ENCODE measurements at regions not wholly inside any gene's neighbourhood (a gene's known extent, or its start where the extent isn't known, plus 50 kb on each side); places are given as distances from the start of the nearest gene placed in this dataset.
"Not testable (repeated sequence)": the region's sequence is repeated elsewhere in the genome, so short reads cannot be mapped to it uniquely, and the experiment has no call there.

- H3K23ac ChIP-seq (ENCODE audit: low read depth, low read length, poor library complexity); H3K79me1 ChIP-seq (ENCODE audit: low read depth, low read length); H3K36me3 ChIP-seq (replicated peaks in 1 of 2; ENCODE audit: control insufficient read depth in 2 of 2, insufficient read depth in 2 of 2, low read length in 2 of 2); H4K91ac ChIP-seq (ENCODE audit: low read depth, low read length, poor library complexity); H3K14ac ChIP-seq (ENCODE audit: low read length); H2BK5ac ChIP-seq (ENCODE audit: low read length); H3K4ac ChIP-seq (ENCODE audit: low read length); H2BK15ac ChIP-seq (ENCODE audit: low read length); H3K4me3 ChIP-seq (ENCODE audit: low read length in 2 of 2); H2BK120ac ChIP-seq (ENCODE audit: low read depth, low read length); H3K4me1 ChIP-seq (ENCODE audit: control insufficient read depth in 2 of 2, insufficient read depth in 1 of 2, low read depth in 1 of 2, low read length in 2 of 2); H3K18ac ChIP-seq (ENCODE audit: low read length); H2AFZ ChIP-seq (ENCODE audit: low read length); H3K4me2 ChIP-seq (ENCODE audit: insufficient read depth, low read length, poor library complexity, severe bottlenecking); H4K8ac ChIP-seq (ENCODE audit: low read depth, low read length); H3K9ac ChIP-seq (ENCODE audit: low read depth, low read length, poor library complexity); H3K9me3 ChIP-seq (replicated peaks in 1 of 2; ENCODE audit: control insufficient read depth in 2 of 2, insufficient read depth in 1 of 2, low read depth in 1 of 2, low read length in 2 of 2); H3K27ac ChIP-seq (replicated peaks; ENCODE audit: low read length); H3K27me3 ChIP-seq (ENCODE audit: control insufficient read depth in 3 of 3, insufficient read depth in 3 of 3, low read depth in 1 of 3, low read length in 3 of 3); H2AK5ac ChIP-seq (ENCODE audit: low read depth, low read length); H2BK12ac ChIP-seq (ENCODE audit: low read length); DNase-seq (ENCODE audit: low spot score): not testable (repeated sequence)
- WGBS, 2 donors (ENCODE audit: extremely low coverage in 2 of 2, insufficient read length in 2 of 2, insufficient replicate concordance in 1 of 2): no CpG with 5 or more reads among the region's 10 CpGs
Measured at GRCh38 chr2:236358482-236358881, 94.3 kb upstream of the ASB18 start.

GRCh38 chr2:236359426-236360045, 95.3 kb upstream of the ASB18 start:
- Histone ChIP-seq H3K4me2 (ENCODE audit: insufficient read depth, low read length, poor library complexity, severe bottlenecking) (no peak overlapping the region), H3K9me3 (replicated peaks in 1 of 2; ENCODE audit: control insufficient read depth in 2 of 2, insufficient read depth in 1 of 2, low read depth in 1 of 2, low read length in 2 of 2) (no peaks in the 10 kb centered on the region), H3K27me3 (ENCODE audit: control insufficient read depth in 3 of 3, insufficient read depth in 3 of 3, low read depth in 1 of 3, low read length in 3 of 3) (peaks cover 0 to 2% (median 0%) of the 10 kb centered on the region in 3 experiments), H3K36me3 (replicated peaks in 1 of 2; ENCODE audit: control insufficient read depth in 2 of 2, insufficient read depth in 2 of 2, low read length in 2 of 2) (no peaks in the 10 kb centered on the region), H4K8ac (ENCODE audit: low read depth, low read length) (no peak overlapping the region), H3K27ac (replicated peaks; ENCODE audit: low read length) (no peak overlapping the region), H2BK12ac (ENCODE audit: low read length) (no peak overlapping the region), H3K79me1 (ENCODE audit: low read depth, low read length) (no peaks in the 10 kb centered on the region), H3K9ac (ENCODE audit: low read depth, low read length, poor library complexity) (no peak overlapping the region), H3K4ac (ENCODE audit: low read length) (no peak overlapping the region), H3K18ac (ENCODE audit: low read length) (no peak overlapping the region), H2BK15ac (ENCODE audit: low read length) (no peak overlapping the region), H3K4me3 (ENCODE audit: low read length in 2 of 2) (no peak overlapping the region), H4K91ac (ENCODE audit: low read depth, low read length, poor library complexity) (no peak overlapping the region), H2BK120ac (ENCODE audit: low read depth, low read length) (no peak overlapping the region), H3K14ac (ENCODE audit: low read length) (no peak overlapping the region), H2AK5ac (ENCODE audit: low read depth, low read length) (no peak overlapping the region), H3K23ac (ENCODE audit: low read depth, low read length, poor library complexity) (no peak overlapping the region), H3K4me1 (ENCODE audit: control insufficient read depth in 2 of 2, insufficient read depth in 1 of 2, low read depth in 1 of 2, low read length in 2 of 2) (peaks cover 0 to 4% of the 10 kb centered on the region in 2 donors), H2BK5ac (ENCODE audit: low read length) (no peak overlapping the region), H2AFZ (ENCODE audit: low read length) (peak overlapping the region; percentile 80)
- no CpG with 5 or more reads among the region's 10 CpGs for WGBS, 2 donors (ENCODE audit: extremely low coverage in 2 of 2, insufficient read length in 2 of 2, insufficient replicate concordance in 1 of 2)
- DNase-seq (ENCODE audit: low spot score): no peak

GRCh38 chr2:236360496-236360895, 96.3 kb upstream of the ASB18 start:
- no CpG with 5 or more reads among the region's 4 CpGs for WGBS, 2 donors (ENCODE audit: extremely low coverage in 2 of 2, insufficient read length in 2 of 2, insufficient replicate concordance in 1 of 2)
- H4K91ac ChIP-seq (ENCODE audit: low read depth, low read length, poor library complexity): no peak overlapping the region
- H3K4me3 ChIP-seq (ENCODE audit: low read length in 2 of 2): no peak overlapping the region
- no peak overlapping the region for H2AK5ac ChIP-seq (ENCODE audit: low read depth, low read length)
- DNase-seq (ENCODE audit: low spot score): no peak
- H3K27ac ChIP-seq (replicated peaks; ENCODE audit: low read length): no peak overlapping the region
- H3K9me3 ChIP-seq (replicated peaks in 1 of 2; ENCODE audit: control insufficient read depth in 2 of 2, insufficient read depth in 1 of 2, low read depth in 1 of 2, low read length in 2 of 2): no peaks in the 10 kb centered on the region
- no peaks in the 10 kb centered on the region for H3K79me1 ChIP-seq (ENCODE audit: low read depth, low read length)
- H3K18ac ChIP-seq (ENCODE audit: low read length): no peak overlapping the region
- H3K27me3 ChIP-seq (ENCODE audit: control insufficient read depth in 3 of 3, insufficient read depth in 3 of 3, low read depth in 1 of 3, low read length in 3 of 3): peaks cover 0 to 7% (median 0%) of the 10 kb centered on the region in 3 experiments
- no peak overlapping the region for H3K4ac ChIP-seq (ENCODE audit: low read length)
- no peak overlapping the region for H3K23ac ChIP-seq (ENCODE audit: low read depth, low read length, poor library complexity)
- H2BK15ac ChIP-seq (ENCODE audit: low read length): no peak overlapping the region
- no peak overlapping the region for H2AFZ ChIP-seq (ENCODE audit: low read length)
- no peak overlapping the region for H3K4me2 ChIP-seq (ENCODE audit: insufficient read depth, low read length, poor library complexity, severe bottlenecking)
- no peak overlapping the region for H2BK12ac ChIP-seq (ENCODE audit: low read length)
- no peak overlapping the region for H3K14ac ChIP-seq (ENCODE audit: low read length)
- no peak overlapping the region for H2BK5ac ChIP-seq (ENCODE audit: low read length)
- H3K36me3 ChIP-seq (replicated peaks in 1 of 2; ENCODE audit: control insufficient read depth in 2 of 2, insufficient read depth in 2 of 2, low read length in 2 of 2): no peaks in the 10 kb centered on the region
- H4K8ac ChIP-seq (ENCODE audit: low read depth, low read length): no peak overlapping the region
- no peak overlapping the region for H3K9ac ChIP-seq (ENCODE audit: low read depth, low read length, poor library complexity)
- no peak overlapping the region for H2BK120ac ChIP-seq (ENCODE audit: low read depth, low read length)
- peaks cover 0 to 4% of the 10 kb centered on the region in 2 donors for H3K4me1 ChIP-seq (ENCODE audit: control insufficient read depth in 2 of 2, insufficient read depth in 1 of 2, low read depth in 1 of 2, low read length in 2 of 2)

GRCh38 chr2:236363711-236364277, 99.6 kb upstream of the ASB18 start:
- Histone ChIP-seq H3K9me3 (replicated peaks in 1 of 2; ENCODE audit: control insufficient read depth in 2 of 2, insufficient read depth in 1 of 2, low read depth in 1 of 2, low read length in 2 of 2) (no peaks in the 10 kb centered on the region), H2BK15ac (ENCODE audit: low read length) (no peak overlapping the region), H3K4ac (ENCODE audit: low read length) (no peak overlapping the region), H2BK12ac (ENCODE audit: low read length) (no peak overlapping the region), H4K8ac (ENCODE audit: low read depth, low read length) (no peak overlapping the region), H3K79me1 (ENCODE audit: low read depth, low read length) (no peaks in the 10 kb centered on the region), H3K4me1 (ENCODE audit: control insufficient read depth in 2 of 2, insufficient read depth in 1 of 2, low read depth in 1 of 2, low read length in 2 of 2) (peaks cover 0 to 4% of the 10 kb centered on the region in 2 donors), H3K4me2 (ENCODE audit: insufficient read depth, low read length, poor library complexity, severe bottlenecking) (no peak overlapping the region), H2BK5ac (ENCODE audit: low read length) (no peak overlapping the region), H3K14ac (ENCODE audit: low read length) (no peak overlapping the region), H3K18ac (ENCODE audit: low read length) (no peak overlapping the region), H3K27ac (replicated peaks; ENCODE audit: low read length) (no peak overlapping the region), H2AK5ac (ENCODE audit: low read depth, low read length) (no peak overlapping the region), H3K9ac (ENCODE audit: low read depth, low read length, poor library complexity) (no peak overlapping the region), H3K4me3 (ENCODE audit: low read length in 2 of 2) (no peak overlapping the region), H3K27me3 (ENCODE audit: control insufficient read depth in 3 of 3, insufficient read depth in 3 of 3, low read depth in 1 of 3, low read length in 3 of 3) (peaks cover 0 to 10% (median 0%) of the 10 kb centered on the region in 3 experiments), H3K23ac (ENCODE audit: low read depth, low read length, poor library complexity) (no peak overlapping the region), H3K36me3 (replicated peaks in 1 of 2; ENCODE audit: control insufficient read depth in 2 of 2, insufficient read depth in 2 of 2, low read length in 2 of 2) (no peaks in the 10 kb centered on the region), H4K91ac (ENCODE audit: low read depth, low read length, poor library complexity) (no peak overlapping the region), H2BK120ac (ENCODE audit: low read depth, low read length) (no peak overlapping the region), H2AFZ (ENCODE audit: low read length) (no peak overlapping the region)
- no peak for DNase-seq (ENCODE audit: low spot score)
- no CpG with 5 or more reads among the region's 10 CpGs for WGBS, 2 donors (ENCODE audit: extremely low coverage in 2 of 2, insufficient read length in 2 of 2, insufficient replicate concordance in 1 of 2)

Data from neuronal stem cell (in vitro differentiated cells).